Loucy (cell line): ENCODE measurements at regions not wholly inside any gene's neighbourhood (a gene's known extent, or its start where the extent isn't known, plus 50 kb on each side); places are given as distances from the start of the nearest gene placed in this dataset.

Experiments
- CTCF ChIP-seq: fragments of 200-600 bp; sonication (generic); conservative IDR thresholded peaks from 2 replicates; pipeline ENCODE4 v1.5.1; 2014; ENCODE audit warnings: mild to moderate bottlenecking, antibody characterized with exemption, low read length
- EZH2phosphoT487 ChIP-seq: fragments of 200-600 bp; IDR thresholded peaks from 2 replicates; pipeline ENCODE4 v1.6.1; 2018; ENCODE audit warnings: antibody characterized with exemption, mild to moderate bottlenecking, moderate library complexity, borderline replicate concordance

- TF ChIP-seq CTCF (no peak), EZH2phosphoT487 (no peak)
These were observed 395.7 kb upstream of the MAP3K7 start for GRCh38 chr6:90982581-90982980.
